HepG2 (cell line): ENCODE measurements at regions not wholly inside any gene's neighbourhood (a gene's known extent, or its start where the extent isn't known, plus 50 kb on each side); places are given as distances from the start of the nearest gene placed in this dataset.

Source experiments
- ATAC-seq: fragments of 200-7000 bp; cut with Tn5 transposase; 3 replicates; pipeline ENCODE4 v1.9.1; 2020; ENCODE audit warnings: mild to moderate bottlenecking, moderate library complexity
- BruUV-seq: library from RNA; stranded (reverse); fragments of 400-500 nt; replicated peaks from 2 replicates; lab custom pipeline; 2021; lab: Mats Ljungman, UMichigan
- CTCF ChIA-PET: fragments of 300-600 bp; formaldehyde crosslinking; extraction: SDS; loops from one replicate; lab custom pipeline; 2021; ENCODE audit warnings: low total read pairs, inconsistent platforms, low intra/inter-chr PET ratio; lab: Yijun Ruan, JAX
- POLR2A ChIA-PET: fragments of 350-600 bp; sonication (Branson Sonifier 250); formaldehyde crosslinking; loops from one replicate; lab custom pipeline; 2020; ENCODE audit warnings: antibody characterized with exemption, inconsistent platforms; lab: Yijun Ruan, JAX
- DNase-seq: peaks from one replicate; pipeline ENCODE4 v3.0.0-alpha.2; 2015; ENCODE audit warnings: low spot score
- FAIRE-seq: peaks from 3 replicates; lab custom pipeline; 2011; peaks lifted over from hg19 to GRCh38; lab: Jason Lieb, UNC
- H2AFZ ChIP-seq: one replicate; pipeline ENCODE4 v1.6.1; 2011; ENCODE audit warnings: low read length, inconsistent platforms
- H3K27ac ChIP-seq: fragments of 300-600 bp; 3 replicates; pipeline ENCODE4 v1.8.0; 2011; ENCODE audit warnings: mixed run types, mild to moderate bottlenecking, mixed read lengths, low read length, inconsistent platforms; ENCODE audit not compliant: insufficient read depth; ENCODE audit errors: extremely low read length
- H3K27me3 ChIP-seq, 2 experiments: fragments of 200-600 bp in 1 of 2; 2 replicates in 1 of 2; 3 replicates in 1 of 2; pipeline versions ENCODE4 v1.6.0 to v1.8.0; 2011; ENCODE audit warnings: low read length in 2 of 2, mild to moderate bottlenecking in 2 of 2, moderate library complexity in 2 of 2, inconsistent platforms in 1 of 2; ENCODE audit not compliant: insufficient read depth in 2 of 2, control insufficient read depth in 1 of 2
- H3K36me3 ChIP-seq, 2 experiments: fragments of 200-600 bp in 1 of 2; replicated peaks in 1 of 2; 2 replicates in 1 of 2; 3 replicates in 1 of 2; pipeline versions ENCODE4 v1.5.1 to v1.8.0; 2011; ENCODE audit warnings: low read length in 2 of 2, inconsistent platforms in 1 of 2; ENCODE audit not compliant: insufficient read depth in 2 of 2, control insufficient read depth in 1 of 2
- H3K4me1 ChIP-seq: 2 replicates; pipeline ENCODE4 v1.5.1; 2012; ENCODE audit warnings: low read length, inconsistent platforms; ENCODE audit not compliant: insufficient read depth
- H3K4me2 ChIP-seq: 2 replicates; pipeline ENCODE4 v1.6.0; 2011; ENCODE audit warnings: low read depth, low read length, inconsistent platforms
- H3K4me3 ChIP-seq, 3 experiments: fragments of 200-600 bp in 1 of 3; sonication (generic), shearing (Covaris generic) in 1 of 3; replicated peaks in 1 of 3; 2 replicates each; pipeline ENCODE4 v1.5.1; 2011 to 2016; ENCODE audit warnings: low read length in 3 of 3, inconsistent platforms in 2 of 3, low read depth in 2 of 3, mild to moderate bottlenecking in 2 of 3, control low read depth in 1 of 3, mixed read lengths in 1 of 3; ENCODE audit not compliant: insufficient read depth in 1 of 3
- H3K79me2 ChIP-seq: one replicate; pipeline ENCODE4 v1.6.1; 2011; ENCODE audit warnings: low read length, inconsistent platforms; ENCODE audit not compliant: insufficient read depth
- H3K9ac ChIP-seq: 2 replicates; pipeline ENCODE4 v1.6.0; 2011; ENCODE audit warnings: mild to moderate bottlenecking, low read depth, low read length, inconsistent platforms; ENCODE audit not compliant: insufficient read depth
- H3K9me3 ChIP-seq: 2 replicates; pipeline ENCODE4 v1.5.1; 2012; ENCODE audit warnings: mild to moderate bottlenecking, low read length
- H4K20me1 ChIP-seq: 2 replicates; pipeline ENCODE4 v1.6.0; 2011; ENCODE audit warnings: inconsistent platforms, mild to moderate bottlenecking, low read length, moderate library complexity; ENCODE audit not compliant: insufficient read depth
- NCOA2 ChIP-seq: sonication (generic); formaldehyde crosslinking; IDR thresholded peaks from 2 replicates; pipeline ENCODE4 v1.8.0; 2022; ENCODE audit warnings: inconsistent platforms
- NFRKB ChIP-seq: fragments of 450-650 bp; IDR thresholded peaks from 2 replicates; pipeline ENCODE4 v1.6.1; 2017
- REPIN1 ChIP-seq: sonication (generic); formaldehyde crosslinking; IDR thresholded peaks from 2 replicates; pipeline ENCODE4 v1.8.0; 2022; ENCODE audit warnings: missing genetic modification reagents, low read depth, mild to moderate bottlenecking, borderline replicate concordance
- SALL2 ChIP-seq: sonication (generic); formaldehyde crosslinking; IDR thresholded peaks from 2 replicates; pipeline ENCODE4 v1.8.1; 2023; ENCODE audit warnings: mild to moderate bottlenecking, missing genetic modification reagents, inconsistent platforms
- SNAI1 ChIP-seq: sonication (generic); formaldehyde crosslinking; IDR thresholded peaks from 2 replicates; pipeline ENCODE4 v1.5.0; 2020; ENCODE audit warnings: mild to moderate bottlenecking, missing genetic modification reagents, borderline replicate concordance
- ZNF337 ChIP-seq: sonication (generic); formaldehyde crosslinking; IDR thresholded peaks from 2 replicates; pipeline ENCODE4 v1.5.1; 2020; ENCODE audit warnings: missing genetic modification reagents, low read depth, mild to moderate bottlenecking, borderline replicate concordance
- ZNF556 ChIP-seq: sonication (generic); formaldehyde crosslinking; IDR thresholded peaks from 2 replicates; pipeline ENCODE4 v1.4.0; 2020; ENCODE audit warnings: mild to moderate bottlenecking, missing genetic modification reagents, borderline replicate concordance
- ZNF615 ChIP-seq: sonication (generic); formaldehyde crosslinking; IDR thresholded peaks from 2 replicates; pipeline ENCODE4 v1.5.0; 2020; ENCODE audit warnings: mild to moderate bottlenecking, missing genetic modification reagents, borderline replicate concordance
- ZNF616 ChIP-seq: sonication (generic); formaldehyde crosslinking; IDR thresholded peaks from 2 replicates; pipeline ENCODE4 v1.5.0; 2020; ENCODE audit warnings: low read depth, mild to moderate bottlenecking, missing genetic modification reagents
- ZNF709 ChIP-seq: sonication (generic); formaldehyde crosslinking; IDR thresholded peaks from 2 replicates; pipeline ENCODE4 v1.5.0; 2020; ENCODE audit warnings: mild to moderate bottlenecking, missing genetic modification reagents
- WGBS: methylation state at CpG from one replicate; pipeline ENCODE4 v1.1.6; 2017; ENCODE audit warnings: low lambda C conversion rate; 5-methylcytosine and 5-hydroxymethylcytosine counted together
- in situ Hi-C: cut with HindIII; loops from 2 replicates; pipeline ENCODE4 v1.10.0; 2017; ENCODE audit warnings: low pct_unique_long_range_greater_than_20kb; ENCODE audit not compliant: extremely low pct_ligation_motif_present
- intact Hi-C: fragments of 100-400 bp; cut with micrococcal nuclease; formaldehyde crosslinking; loops from one replicate; pipeline ENCODE4 v1.10.0; 2022; ENCODE audit not compliant: unreplicated experiment
- TF ChIP-seq, protein P1 (sequence below): sonication (generic); formaldehyde crosslinking; IDR thresholded peaks from 2 replicates; pipeline ENCODE4 v1.4.0; 2020; ENCODE audit warnings: low read depth, mild to moderate bottlenecking, missing genetic modification reagents

DNA sequence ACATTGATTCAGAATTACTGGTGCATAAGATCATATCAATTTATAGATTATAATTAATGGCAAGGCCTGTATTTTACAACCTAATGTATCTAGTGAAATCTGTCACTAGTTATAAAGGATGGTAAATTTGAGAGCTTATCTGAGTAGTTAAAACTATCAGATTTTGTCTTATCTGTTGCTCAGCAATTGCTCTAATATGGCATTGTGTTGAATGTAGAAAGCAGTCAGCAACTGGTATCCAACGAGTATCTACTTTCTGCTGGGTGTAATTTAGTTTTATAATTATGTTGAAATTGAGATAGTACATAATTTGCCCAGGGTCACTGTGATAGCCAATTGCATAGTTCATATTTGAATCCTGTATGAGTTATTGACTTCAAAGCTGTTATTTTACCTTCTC, 1005.7 kb downstream of the CDH11 start:
- no peak overlapping the region for H3K9ac ChIP-seq
- 0% methylated on average over 1 of the region's 1 CpG for WGBS
- ATAC-seq (no peak), FAIRE-seq (no peak), DNase-seq (no peak)
- TF ChIP-seq ZNF556 (CRISPR knock-in tag) = no peak
- no peak for TF ChIP-seq SALL2 (CRISPR knock-in tag)
- no peak for TF ChIP-seq SNAI1 (CRISPR knock-in tag)
- TF ChIP-seq ZNF616 (CRISPR knock-in tag) = no peak
- TF ChIP-seq REPIN1 (CRISPR knock-in tag) = no peak
- TF ChIP-seq, protein P1, sequence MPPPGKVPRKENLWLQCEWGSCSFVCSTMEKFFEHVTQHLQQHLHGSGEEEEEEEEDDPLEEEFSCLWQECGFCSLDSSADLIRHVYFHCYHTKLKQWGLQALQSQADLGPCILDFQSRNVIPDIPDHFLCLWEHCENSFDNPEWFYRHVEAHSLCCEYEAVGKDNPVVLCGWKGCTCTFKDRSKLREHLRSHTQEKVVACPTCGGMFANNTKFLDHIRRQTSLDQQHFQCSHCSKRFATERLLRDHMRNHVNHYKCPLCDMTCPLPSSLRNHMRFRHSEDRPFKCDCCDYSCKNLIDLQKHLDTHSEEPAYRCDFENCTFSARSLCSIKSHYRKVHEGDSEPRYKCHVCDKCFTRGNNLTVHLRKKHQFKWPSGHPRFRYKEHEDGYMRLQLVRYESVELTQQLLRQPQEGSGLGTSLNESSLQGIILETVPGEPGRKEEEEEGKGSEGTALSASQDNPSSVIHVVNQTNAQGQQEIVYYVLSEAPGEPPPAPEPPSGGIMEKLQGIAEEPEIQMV (CRISPR knock-in tag) = no peak
- TF ChIP-seq ZNF615 (CRISPR knock-in tag) = no peak
- no peak for TF ChIP-seq ZNF337 (CRISPR knock-in tag)
- TF ChIP-seq ZNF709 (CRISPR knock-in tag) = no peak
- no peak for TF ChIP-seq NCOA2 (CRISPR knock-in tag)
- TF ChIP-seq NFRKB = no peak
- peaks cover 8% of the 10 kb centered on the region; the same call in 1 of the 2 replicates for H3K9me3 ChIP-seq
- in situ Hi-C loops = no loop called here
- CTCF ChIA-PET = no interaction called here
- no peak overlapping the region for H3K4me3 ChIP-seq
- no peaks in the 10 kb centered on the region for H3K4me1 ChIP-seq
- no peak overlapping the region for H2AFZ ChIP-seq
- POLR2A ChIA-PET = no interaction called here
- no peak overlapping the region for H3K27ac ChIP-seq
- H3K4me2 ChIP-seq = no peak overlapping the region
- intact Hi-C loops = no loop called here
- BruUV-seq = no TSS peak
- H3K36me3 ChIP-seq = no peaks in the 10 kb centered on the region
- no peaks in the 10 kb centered on the region for H4K20me1 ChIP-seq
- H3K27me3 ChIP-seq = no peaks in the 10 kb centered on the region; a peak in 1 of 5 replicates
- no peaks in the 10 kb centered on the region for H3K79me2 ChIP-seq
